ENCODE measurements at regions not wholly inside any gene's neighbourhood (a gene's known extent, or its start where the extent isn't known, plus 50 kb on each side); places are given as distances from the start of the nearest gene placed in this dataset.

- H3K4me3 ChIP-seq (ENCODE audit: low read depth, low read length), result no peak overlapping the region
- TF ChIP-seq CTCF (IDR thresholded peaks at IDR 0.05; ENCODE audit: insufficient read depth, low read depth, low read length), result no peak
- no peak for DNase-seq (ENCODE audit: low read depth)
These were observed 58.3 kb upstream of the SHH start for GRCh38 chr7:155870334-155871180.

GRCh38 chr7:155869784-155870076 lies 57.5 kb upstream of the SHH start:
- TF ChIP-seq CTCF (IDR thresholded peaks at IDR 0.05; ENCODE audit: insufficient read depth, low read depth, low read length), result no peak
- H3K4me3 ChIP-seq (ENCODE audit: low read depth, low read length), result no peak overlapping the region
- DNase-seq (ENCODE audit: low read depth), result no peak

- DNase-seq (ENCODE audit: low read depth), result no peak
- no peak overlapping the region for H3K4me3 ChIP-seq (ENCODE audit: low read depth, low read length)
- TF ChIP-seq CTCF (IDR thresholded peaks at IDR 0.05; ENCODE audit: insufficient read depth, low read depth, low read length), result no peak
These were observed 56.9 kb upstream of the SHH start for GRCh38 chr7:155868955-155869783.

GRCh38 chr7:155867734-155868400 lies 55.6 kb upstream of the SHH start:
- no peak overlapping the region for H3K4me3 ChIP-seq (ENCODE audit: low read depth, low read length)
- no peak for TF ChIP-seq CTCF (IDR thresholded peaks at IDR 0.05; ENCODE audit: insufficient read depth, low read depth, low read length)
- DNase-seq (ENCODE audit: low read depth), result no peak

- no peak overlapping the region for H3K4me3 ChIP-seq (ENCODE audit: low read depth, low read length)
- DNase-seq (ENCODE audit: low read depth), result no peak
- TF ChIP-seq CTCF (IDR thresholded peaks at IDR 0.05; ENCODE audit: insufficient read depth, low read depth, low read length), result no peak
These were observed 55.0 kb upstream of the SHH start for GRCh38 chr7:155867280-155867679.

GRCh38 chr7:155865830-155866525 lies 53.7 kb upstream of the SHH start:
- DNase-seq (ENCODE audit: low read depth), result no peak
- no peak overlapping the region for H3K4me3 ChIP-seq (ENCODE audit: low read depth, low read length)
- no peak for TF ChIP-seq CTCF (IDR thresholded peaks at IDR 0.05; ENCODE audit: insufficient read depth, low read depth, low read length)
